ENCODE measurements at regions not wholly inside any gene's neighbourhood (a gene's known extent, or its start where the extent isn't known, plus 50 kb on each side); places are given as distances from the start of the nearest gene placed in this dataset.

- Histone ChIP-seq H3K36me3 (no peaks in the 10 kb centered on the region), H3K4me1 (no peaks in the 10 kb centered on the region), H3K27ac (no peak overlapping the region), H3K4me3 (no peak overlapping the region), H3K9me3 (no peaks in the 10 kb centered on the region), H3K27me3 (no peaks in the 10 kb centered on the region)
- TF ChIP-seq CTCF (IDR thresholded peaks at IDR 0.05) (no peak), POLR2A (IDR thresholded peaks at IDR 0.05) (no peak)
- intact Hi-C loops (cut with DNase I; ENCODE audit: low total_unique reads), result no loop called here
- no peak for DNase-seq
Observed at GRCh38 chr10:44733501-44734488, 177.3 kb upstream of the TMEM72 start.

GRCh38 chr10:44742248-44742647 lies 168.9 kb upstream of the TMEM72 start:
- H3K4me3 ChIP-seq, result no peak overlapping the region
- no peaks in the 10 kb centered on the region for H3K9me3 ChIP-seq
- intact Hi-C loops (cut with DNase I; ENCODE audit: low total_unique reads), result no loop called here
- H3K27me3 ChIP-seq, result no peaks in the 10 kb centered on the region
- no peak overlapping the region for H3K27ac ChIP-seq
- H3K4me1 ChIP-seq, result no peaks in the 10 kb centered on the region
- TF ChIP-seq CTCF (IDR thresholded peaks at IDR 0.05) (no peak), POLR2A (IDR thresholded peaks at IDR 0.05) (no peak)
- H3K36me3 ChIP-seq, result no peaks in the 10 kb centered on the region
- no peak for DNase-seq

GRCh38 chr10:44743535-44743934 lies 167.6 kb upstream of the TMEM72 start:
- Histone ChIP-seq H3K9me3 (no peaks in the 10 kb centered on the region), H3K4me1 (no peaks in the 10 kb centered on the region), H3K27ac (no peak overlapping the region), H3K36me3 (no peaks in the 10 kb centered on the region), H3K4me3 (no peak overlapping the region), H3K27me3 (no peaks in the 10 kb centered on the region)
- TF ChIP-seq CTCF (IDR thresholded peaks at IDR 0.05), result no peak
- TF ChIP-seq POLR2A (IDR thresholded peaks at IDR 0.05), result no peak
- intact Hi-C loops (cut with DNase I; ENCODE audit: low total_unique reads), result no loop called here
- no peak for DNase-seq

- H3K4me1 ChIP-seq, result no peaks in the 10 kb centered on the region
- H3K36me3 ChIP-seq, result no peaks in the 10 kb centered on the region
- H3K9me3 ChIP-seq, result no peaks in the 10 kb centered on the region
- TF ChIP-seq POLR2A (IDR thresholded peaks at IDR 0.05), result no peak
- no peak for TF ChIP-seq CTCF (IDR thresholded peaks at IDR 0.05)
- intact Hi-C loops (cut with DNase I; ENCODE audit: low total_unique reads), result no loop called here
- no peak for DNase-seq
- no peaks in the 10 kb centered on the region for H3K27me3 ChIP-seq
- H3K27ac ChIP-seq, result no peak overlapping the region
- no peak overlapping the region for H3K4me3 ChIP-seq
Observed at GRCh38 chr10:44745920-44746319, 165.2 kb upstream of the TMEM72 start.

GRCh38 chr10:44747593-44748172 lies 163.5 kb upstream of the TMEM72 start:
- Histone ChIP-seq H3K4me1 (no peaks in the 10 kb centered on the region), H3K9me3 (no peaks in the 10 kb centered on the region), H3K27me3 (no peaks in the 10 kb centered on the region), H3K27ac (no peak overlapping the region), H3K4me3 (no peak overlapping the region), H3K36me3 (no peaks in the 10 kb centered on the region)
- intact Hi-C loops (cut with DNase I; ENCODE audit: low total_unique reads), result no loop called here
- TF ChIP-seq POLR2A (IDR thresholded peaks at IDR 0.05) (no peak), CTCF (IDR thresholded peaks at IDR 0.05) (no peak)
- DNase-seq, result no peak

Measured in uterus (tissue), 3 donors.